AG04450 (cell line): ENCODE measurements at regions not wholly inside any gene's neighbourhood (a gene's known extent, or its start where the extent isn't known, plus 50 kb on each side); places are given as distances from the start of the nearest gene placed in this dataset.
"Not testable (repeated sequence)": the region's sequence is repeated elsewhere in the genome, so short reads cannot be mapped to it uniquely, and the experiment has no call there.

Source experiments
- CTCF ChIA-PET: fragments of 300-600, 350-600 bp; formaldehyde crosslinking; extraction: SDS; loops from one replicate; lab custom pipeline; 2022; ENCODE audit warnings: antibody characterized with exemption, inconsistent platforms; lab: Charles Lee
- POLR2A ChIA-PET: fragments of 350-600 bp; formaldehyde crosslinking; extraction: SDS; loops from one replicate; lab custom pipeline; 2021; ENCODE audit warnings: antibody characterized with exemption, inconsistent platforms; lab: Yijun Ruan, JAX
- DNase-seq: peaks from one replicate; pipeline ENCODE4 v3.0.0-alpha.2; 2011; ENCODE audit warnings: low read depth, low spot score
- H3K27ac ChIP-seq: one replicate; pipeline ENCODE4 v1.5.1; 2012; ENCODE audit warnings: low read depth, low read length, control low read depth
- H3K27me3 ChIP-seq: one replicate; pipeline ENCODE4 v1.6.0; 2012; ENCODE audit warnings: low read length; ENCODE audit not compliant: control insufficient read depth, insufficient read depth
- H3K4me3 ChIP-seq: 2 replicates; pipeline ENCODE4 v1.5.1; 2011; ENCODE audit warnings: mild to moderate bottlenecking, low read depth, low read length, control low read depth
- H3K9me3 ChIP-seq: 2 replicates; pipeline ENCODE4 v1.5.1; 2012; ENCODE audit warnings: low read length; ENCODE audit not compliant: control insufficient read depth, insufficient read depth
- CTCF ChIP-seq: IDR thresholded peaks from 2 replicates; pipeline ENCODE4 v1.5.1; 2011; ENCODE audit warnings: low read depth, low read length, control low read depth, inconsistent platforms

GRCh38 chr10:33919244-33919643 lies 584.8 kb upstream of the NRP1 start:
- no peak for DNase-seq
- Histone ChIP-seq H3K4me3 (no peak overlapping the region), H3K9me3 (peaks cover 3% of the 10 kb centered on the region; the same call in 1 of the 2 replicates), H3K27ac (no peak overlapping the region), H3K27me3 (no peaks in the 10 kb centered on the region)
- ChIA-PET POLR2A (no interaction called here), CTCF (no interaction called here)
- no peak for TF ChIP-seq CTCF

GRCh38 chr10:33917069-33917780 lies 582.8 kb upstream of the NRP1 start:
- ChIA-PET CTCF (no interaction called here), POLR2A (no interaction called here)
- Histone ChIP-seq H3K27ac (no peak overlapping the region), H3K9me3 (peaks cover 3% of the 10 kb centered on the region; the same call in 1 of the 2 replicates), H3K4me3 (no peak overlapping the region), H3K27me3 (no peaks in the 10 kb centered on the region)
- DNase-seq: no peak
- TF ChIP-seq CTCF: no peak

- no peaks in the 10 kb centered on the region for H3K27me3 ChIP-seq
- peaks cover 3% of the 10 kb centered on the region; the same call in 1 of the 2 replicates for H3K9me3 ChIP-seq
- no peak overlapping the region for H3K27ac ChIP-seq
- TF ChIP-seq CTCF: no peak
- ChIA-PET CTCF (no interaction called here), POLR2A (no interaction called here)
- no peak for DNase-seq
- no peak overlapping the region for H3K4me3 ChIP-seq
These were observed 580.3 kb upstream of the NRP1 start for GRCh38 chr10:33914746-33915145.

GRCh38 chr10:33913194-33913593 lies 578.7 kb upstream of the NRP1 start:
- DNase-seq: no peak
- TF ChIP-seq CTCF: no peak
- H3K4me3 ChIP-seq: no peak overlapping the region
- H3K27me3 ChIP-seq: no peaks in the 10 kb centered on the region
- ChIA-PET POLR2A (no interaction called here), CTCF (no interaction called here)
- no peak overlapping the region for H3K27ac ChIP-seq
- H3K9me3 ChIP-seq: peaks cover 3% of the 10 kb centered on the region; the same call in 1 of the 2 replicates

- POLR2A ChIA-PET, H3K4me3 ChIP-seq, CTCF ChIA-PET, H3K27me3 ChIP-seq, H3K9me3 ChIP-seq, DNase-seq, H3K27ac ChIP-seq: not testable (repeated sequence)
These were observed 575.0 kb upstream of the NRP1 start for GRCh38 chr10:33909476-33909875.
